ENCODE measurements at regions not wholly inside any gene's neighbourhood (a gene's known extent, or its start where the extent isn't known, plus 50 kb on each side); places are given as distances from the start of the nearest gene placed in this dataset.

- no peak for DNase-seq (ENCODE audit: low read depth in 2 of 3, low spot score in 2 of 3)
These were observed 352.2 kb downstream of the AACS start for GRCh38 chr12:125417446-125417845.

DNA sequence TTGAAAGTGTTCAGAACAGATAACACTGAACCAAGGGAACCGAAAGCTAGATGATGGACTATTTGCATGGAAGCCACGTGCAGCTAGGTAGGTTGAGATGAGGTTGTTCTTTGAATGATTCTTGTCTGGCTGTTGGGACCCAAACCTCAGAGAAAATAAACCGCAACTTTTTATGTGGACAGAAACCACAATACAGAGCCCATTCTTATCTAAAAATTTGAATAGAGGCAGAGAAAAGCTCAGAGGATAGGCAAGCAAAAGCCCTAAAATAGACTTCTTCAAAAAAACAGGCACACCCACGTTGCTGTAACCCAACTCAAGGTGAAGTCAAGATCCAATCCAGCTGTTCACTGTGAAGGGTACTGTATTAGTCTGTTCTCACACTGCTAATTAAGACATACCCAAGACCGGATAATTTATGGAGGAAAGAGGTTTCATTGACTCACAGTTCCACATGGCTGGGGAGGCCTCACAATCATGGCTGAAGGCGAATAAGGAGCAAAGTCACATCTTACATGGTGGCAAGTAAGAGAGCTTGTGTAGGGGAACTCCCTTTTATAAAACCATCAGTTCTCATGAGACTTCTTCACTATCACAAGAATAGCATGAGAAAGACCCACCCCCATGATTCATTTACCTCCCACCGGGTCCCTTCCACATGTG lies 353.8 kb downstream of the AACS start:
- DNase-seq (ENCODE audit: low read depth in 2 of 3, low spot score in 2 of 3), result no peak

- DNase-seq (ENCODE audit: low read depth in 2 of 3, low spot score in 2 of 3), result no peak
These were observed 359.7 kb downstream of the AACS start for GRCh38 chr12:125424909-125425308.

GRCh38 chr12:125431516-125431915 lies 366.3 kb downstream of the AACS start:
- no peak for DNase-seq (ENCODE audit: low read depth in 2 of 3, low spot score in 2 of 3)

GRCh38 chr12:125434131-125434530 lies 368.9 kb downstream of the AACS start:
- DNase-seq (ENCODE audit: low read depth in 2 of 3, low spot score in 2 of 3), result no peak

DNA sequence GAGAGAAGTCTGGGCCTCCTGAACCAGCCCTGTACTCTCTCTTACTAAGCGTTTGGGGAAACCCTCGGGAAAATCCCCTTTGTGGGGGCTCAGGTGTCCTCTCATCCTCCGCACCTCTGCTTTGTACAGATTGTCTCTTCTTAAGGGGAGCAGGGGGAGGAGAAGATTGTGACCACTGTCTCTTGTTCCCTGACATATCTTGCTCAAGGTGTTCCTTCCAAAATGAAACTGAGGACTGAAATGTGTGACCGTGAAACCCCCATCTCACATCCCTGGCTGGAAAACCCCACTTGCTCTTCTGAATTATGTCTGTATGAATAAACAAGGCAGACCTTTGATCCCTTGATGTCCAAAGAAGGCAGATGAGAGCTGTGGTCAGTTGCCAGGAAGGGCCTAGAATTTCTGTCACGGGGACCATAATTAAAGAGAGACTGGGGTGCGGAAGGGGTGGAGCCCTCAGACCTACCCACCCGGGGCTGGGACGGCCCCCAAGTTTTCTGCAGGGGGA lies 369.8 kb downstream of the AACS start:
- no peak for DNase-seq (ENCODE audit: low read depth in 2 of 3, low spot score in 2 of 3)

DNA sequence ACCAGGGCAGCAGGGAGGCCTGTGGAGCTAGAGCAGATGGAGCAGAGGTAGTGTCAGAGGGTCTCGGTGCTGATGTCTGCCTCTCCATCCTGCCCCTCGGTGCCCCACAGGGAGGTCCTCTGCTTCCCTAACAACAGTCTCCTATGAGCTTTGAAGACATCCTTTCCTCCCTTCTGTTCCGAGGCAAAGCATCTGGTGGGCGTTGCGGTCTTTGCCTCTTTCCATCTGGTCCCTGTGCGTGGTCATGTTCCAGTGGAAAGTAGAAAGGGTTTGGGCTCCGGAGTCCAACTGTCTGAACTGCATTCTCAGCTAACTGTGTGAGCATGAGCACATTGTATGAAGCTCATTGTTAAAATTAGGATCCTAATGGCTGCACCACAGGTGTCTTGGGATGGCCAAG lies 370.6 kb downstream of the AACS start:
- no peak for DNase-seq (ENCODE audit: low read depth in 2 of 3, low spot score in 2 of 3)

GRCh38 chr12:125436686-125437085 lies 371.5 kb downstream of the AACS start:
- no peak for DNase-seq (ENCODE audit: low read depth in 2 of 3, low spot score in 2 of 3)

- DNase-seq (ENCODE audit: low read depth in 2 of 3, low spot score in 2 of 3), result no peak
These were observed 375.2 kb downstream of the AACS start for GRCh38 chr12:125440399-125440798.

DNA sequence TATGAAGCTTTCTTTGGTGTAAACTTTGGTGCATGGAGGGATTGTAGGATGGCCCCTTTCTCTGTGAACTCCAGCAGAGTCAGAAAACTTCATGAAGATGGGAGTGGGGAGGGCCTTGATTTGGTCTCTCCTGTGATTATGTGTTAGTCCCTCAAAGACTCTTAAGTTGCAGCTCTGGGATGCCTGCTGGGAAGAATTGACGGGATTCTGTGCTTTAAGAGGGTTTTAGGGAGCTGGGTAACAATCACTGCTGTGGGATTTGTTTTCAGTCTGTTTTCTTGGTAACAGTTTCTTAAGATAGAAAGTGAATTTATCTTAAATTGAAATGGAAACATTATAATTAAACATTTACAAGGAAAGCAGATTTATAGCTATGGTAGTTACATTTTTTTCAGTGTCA lies 378.1 kb downstream of the AACS start:
- DNase-seq (ENCODE audit: low read depth in 2 of 3, low spot score in 2 of 3), result no peak

- DNase-seq (ENCODE audit: low read depth in 2 of 3, low spot score in 2 of 3), result no peak
These were observed 386.2 kb downstream of the AACS start for GRCh38 chr12:125451408-125451807.

- DNase-seq (ENCODE audit: low read depth in 2 of 3, low spot score in 2 of 3), result no peak
These were observed 388.5 kb downstream of the AACS start for GRCh38 chr12:125453751-125454150.

GRCh38 chr12:125454291-125454690 lies 389.1 kb downstream of the AACS start:
- DNase-seq (ENCODE audit: low read depth in 2 of 3, low spot score in 2 of 3), result no peak

GRCh38 chr12:125454786-125455480 lies 389.7 kb downstream of the AACS start:
- no peak for DNase-seq (ENCODE audit: low read depth in 2 of 3, low spot score in 2 of 3)

- DNase-seq (ENCODE audit: low read depth in 2 of 3, low spot score in 2 of 3), result no peak
These were observed 390.3 kb downstream of the AACS start for GRCh38 chr12:125455556-125455955.

DNA sequence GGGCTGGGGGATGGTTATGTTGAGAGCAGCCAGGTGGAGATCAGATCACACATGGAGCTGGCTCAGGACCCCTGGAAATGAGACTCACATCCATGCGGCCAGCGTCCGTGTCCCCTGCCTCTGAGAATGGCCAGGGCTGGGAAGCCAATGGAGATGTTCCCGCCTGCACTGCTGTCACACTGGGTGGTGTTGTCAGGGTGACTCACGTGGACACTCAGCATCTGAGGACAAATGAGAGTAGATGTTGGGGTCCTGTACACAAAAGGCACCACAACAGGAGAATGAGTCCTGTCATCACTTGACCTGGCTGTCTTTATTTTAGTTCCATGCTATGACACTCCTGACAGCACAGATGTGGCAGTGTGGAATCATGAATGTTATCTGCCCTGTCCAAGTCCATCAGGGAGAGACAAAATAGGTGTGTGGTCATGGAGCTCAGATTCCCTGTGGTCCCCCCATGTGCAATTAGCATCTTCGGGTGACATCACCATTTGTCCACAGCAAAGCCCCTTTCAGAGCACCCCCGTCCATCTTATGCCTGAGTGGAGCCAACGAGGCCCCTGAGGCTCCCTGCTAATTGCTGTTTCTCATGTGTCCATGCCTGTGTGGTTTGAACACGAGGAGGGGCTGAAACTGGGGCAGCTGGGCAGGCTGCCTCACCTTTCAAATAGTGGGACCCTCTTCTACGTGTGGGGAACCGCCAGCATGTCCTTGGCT lies 393.5 kb downstream of the AACS start:
- DNase-seq (ENCODE audit: low read depth in 2 of 3, low spot score in 2 of 3), result no peak

DNA sequence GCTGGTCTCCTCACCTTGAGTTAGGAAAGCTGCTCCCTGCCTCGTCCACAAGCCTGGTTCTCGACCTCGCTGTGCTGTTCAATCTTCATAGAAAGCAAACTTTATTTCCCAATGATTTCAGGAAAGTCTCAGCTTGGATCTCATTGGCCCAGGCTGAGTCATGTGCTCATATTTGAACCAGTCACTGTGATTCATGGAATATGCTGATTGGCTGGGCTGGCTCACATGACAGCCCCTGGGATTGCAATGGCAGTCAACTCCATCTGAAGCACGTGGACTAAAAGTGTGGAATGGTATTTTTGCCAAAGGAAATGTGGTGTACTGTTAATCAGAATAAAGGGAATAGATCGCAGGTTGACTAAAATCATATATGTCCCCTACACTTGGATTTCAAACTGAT lies 396.6 kb downstream of the AACS start:
- DNase-seq (ENCODE audit: low read depth in 2 of 3, low spot score in 2 of 3), result no peak

DNA sequence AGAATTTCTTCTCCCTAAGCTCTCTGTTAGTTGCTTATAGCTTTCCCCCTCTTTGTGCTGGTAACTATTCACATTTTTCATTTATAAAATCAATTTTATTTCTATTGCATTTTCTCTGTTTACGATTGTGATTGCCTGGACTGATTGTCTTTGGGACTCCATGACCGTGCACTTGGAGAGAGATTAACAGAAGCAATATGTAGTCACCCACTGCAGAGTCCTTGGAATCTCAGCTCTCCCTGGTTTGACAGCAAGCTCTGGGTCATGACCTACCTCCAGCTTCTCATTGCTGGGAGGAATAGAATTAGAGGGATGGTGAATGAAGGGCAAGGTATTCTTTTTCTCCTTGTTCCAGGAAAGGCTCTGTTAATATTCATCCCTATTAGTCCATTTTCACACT lies 398.2 kb downstream of the AACS start:
- no peak for DNase-seq (ENCODE audit: low read depth in 2 of 3, low spot score in 2 of 3)

GRCh38 chr12:125467363-125467762 lies 402.1 kb downstream of the AACS start:
- DNase-seq (ENCODE audit: low read depth in 2 of 3, low spot score in 2 of 3), result no peak

GRCh38 chr12:125469683-125470082 lies 404.4 kb downstream of the AACS start:
- DNase-seq (ENCODE audit: low read depth in 2 of 3, low spot score in 2 of 3), result no peak

GRCh38 chr12:125470838-125471783 lies 405.9 kb downstream of the AACS start:
- DNase-seq (ENCODE audit: low read depth in 2 of 3, low spot score in 2 of 3), result no peak

All from activated CD8-positive, alpha-beta memory T cell treated with anti-CD3 and anti-CD28 coated beads for 48 hours (primary cell).